ENCODE measurements at regions not wholly inside any gene's neighbourhood (a gene's known extent, or its start where the extent isn't known, plus 50 kb on each side); places are given as distances from the start of the nearest gene placed in this dataset.
"Not testable (repeated sequence)": the region's sequence is repeated elsewhere in the genome, so short reads cannot be mapped to it uniquely, and the experiment has no call there.

- Mint-ChIP-seq H3K27me3 (ENCODE audit: low read depth in 3 of 3) (peaks cover 0 to 3% (median 0%) of the 10 kb centered on the region in 3 donors), H3K36me3 (no peaks in the 10 kb centered on the region), H3K4me1 (peaks cover 2 to 8% of the 10 kb centered on the region in 2 donors), H3K9me3 (peaks cover 0 to 3% (median 0%) of the 10 kb centered on the region in 6 donors), H3K27ac (no peak overlapping the region), H3K4me3 (no peak overlapping the region)
- no peak for DNase-seq
These were observed 526.9 kb upstream of the FANCL start for GRCh38 chr2:58767828-58768714.

- peaks cover 0 to 2% (median 0%) of the 10 kb centered on the region in 3 donors for H3K27me3 Mint-ChIP-seq (ENCODE audit: low read depth in 3 of 3)
These were observed 523.4 kb upstream of the FANCL start for GRCh38 chr2:58764338-58765104.

GRCh38 chr2:58762176-58762781 is 521.2 kb upstream of the FANCL start:
- H3K9me3 Mint-ChIP-seq = peaks cover 0 to 2% (median 0%) of the 10 kb centered on the region in 6 donors
- DNase-seq = no peak
- H3K27me3 Mint-ChIP-seq (ENCODE audit: low read depth in 3 of 3) = no peaks in the 10 kb centered on the region
- no peak overlapping the region for H3K4me3 Mint-ChIP-seq
- H3K36me3 Mint-ChIP-seq = no peaks in the 10 kb centered on the region
- H3K4me1 Mint-ChIP-seq = peaks cover 5 to 22% of the 10 kb centered on the region in 2 donors
- no peak overlapping the region for H3K27ac Mint-ChIP-seq

More at GRCh38 chr2:58764338-58765104, 523.4 kb upstream of the FANCL start:
- H3K9me3 Mint-ChIP-seq = peaks cover 0 to 2% (median 0%) of the 10 kb centered on the region in 6 donors
- no peaks in the 10 kb centered on the region for H3K36me3 Mint-ChIP-seq
- H3K4me3 Mint-ChIP-seq = no peak overlapping the region
- no peak overlapping the region for H3K27ac Mint-ChIP-seq
- no peak for DNase-seq
- peaks cover 2 to 8% of the 10 kb centered on the region in 2 donors for H3K4me1 Mint-ChIP-seq

GRCh38 chr2:58757971-58758370 is 516.8 kb upstream of the FANCL start:
- H3K27me3 Mint-ChIP-seq (ENCODE audit: low read depth in 3 of 3) = peaks cover 0 to 1% (median 0%) of the 10 kb centered on the region in 3 donors
- H3K9me3 Mint-ChIP-seq = peaks cover 0 to 8% (median 2%) of the 10 kb centered on the region in 6 donors
- no peaks in the 10 kb centered on the region for H3K36me3 Mint-ChIP-seq
- H3K27ac Mint-ChIP-seq = peak overlapping the region in 2 of 6 donors; percentile 9 to 57
- H3K4me1 Mint-ChIP-seq = peaks cover 8 to 31% of the 10 kb centered on the region in 2 donors
- peak in 2 of 3 donors; percentile 7 to 8 for DNase-seq
- H3K4me3 Mint-ChIP-seq = peak overlapping the region in 1 of 5 donors; percentile 26

GRCh38 chr2:58756336-58756735 is 515.2 kb upstream of the FANCL start:
- no peak for DNase-seq
- Mint-ChIP-seq H3K27ac (no peak overlapping the region), H3K27me3 (ENCODE audit: low read depth in 3 of 3) (peaks cover 0 to 1% (median 0%) of the 10 kb centered on the region in 3 donors), H3K4me1 (peaks cover 8 to 31% of the 10 kb centered on the region in 2 donors), H3K4me3 (no peak overlapping the region), H3K36me3 (no peaks in the 10 kb centered on the region), H3K9me3 (peaks cover 0 to 14% (median 2%) of the 10 kb centered on the region in 6 donors)

GRCh38 chr2:58752507-58752906 is 511.4 kb upstream of the FANCL start:
- H3K27ac Mint-ChIP-seq; DNase-seq; H3K36me3 Mint-ChIP-seq; H3K27me3 Mint-ChIP-seq (ENCODE audit: low read depth in 3 of 3); H3K4me3 Mint-ChIP-seq: not testable (repeated sequence)
- Mint-ChIP-seq H3K4me1 (peaks cover 6 to 19% of the 10 kb centered on the region in 2 donors), H3K9me3 (peaks cover 0 to 14% (median 2%) of the 10 kb centered on the region in 6 donors)

- H3K27ac Mint-ChIP-seq; H3K4me3 Mint-ChIP-seq; DNase-seq; H3K36me3 Mint-ChIP-seq; H3K27me3 Mint-ChIP-seq (ENCODE audit: low read depth in 3 of 3): not testable (repeated sequence)
- peaks cover 1 to 11% of the 10 kb centered on the region in 2 donors for H3K4me1 Mint-ChIP-seq
- peaks cover 0 to 14% (median 2%) of the 10 kb centered on the region in 6 donors for H3K9me3 Mint-ChIP-seq
These were observed 510.6 kb upstream of the FANCL start for GRCh38 chr2:58751676-58752075.

GRCh38 chr2:58749041-58749440 is 507.9 kb upstream of the FANCL start:
- H3K9me3 Mint-ChIP-seq = peaks cover 0 to 19% (median 0%) of the 10 kb centered on the region in 6 donors
- H3K4me3 Mint-ChIP-seq = no peak overlapping the region
- no peaks in the 10 kb centered on the region for H3K36me3 Mint-ChIP-seq
- H3K27me3 Mint-ChIP-seq (ENCODE audit: low read depth in 3 of 3) = peaks cover 0 to 1% (median 0%) of the 10 kb centered on the region in 3 donors
- DNase-seq = no peak
- H3K4me1 Mint-ChIP-seq = no peaks in the 10 kb centered on the region
- no peak overlapping the region for H3K27ac Mint-ChIP-seq

GRCh38 chr2:58745334-58745733 is 504.2 kb upstream of the FANCL start:
- H3K27me3 Mint-ChIP-seq (ENCODE audit: low read depth in 3 of 3); H3K9me3 Mint-ChIP-seq; H3K27ac Mint-ChIP-seq: not testable (repeated sequence)

GRCh38 chr2:58740426-58740825 is 499.3 kb upstream of the FANCL start:
- Mint-ChIP-seq H3K36me3 (no peaks in the 10 kb centered on the region), H3K4me3 (no peak overlapping the region), H3K27ac (no peak overlapping the region), H3K4me1 (no peaks in the 10 kb centered on the region), H3K27me3 (ENCODE audit: low read depth in 3 of 3) (no peaks in the 10 kb centered on the region), H3K9me3 (no peaks in the 10 kb centered on the region)
- DNase-seq = no peak

More at GRCh38 chr2:58745334-58745733, 504.2 kb upstream of the FANCL start:
- not testable (repeated sequence) for H3K4me1 Mint-ChIP-seq, DNase-seq, H3K4me3 Mint-ChIP-seq, H3K36me3 Mint-ChIP-seq

- H3K27me3 Mint-ChIP-seq (ENCODE audit: low read depth in 3 of 3) = no peaks in the 10 kb centered on the region
- H3K36me3 Mint-ChIP-seq = no peaks in the 10 kb centered on the region
- H3K27ac Mint-ChIP-seq = no peak overlapping the region
- no peaks in the 10 kb centered on the region for H3K9me3 Mint-ChIP-seq
- no peak overlapping the region for H3K4me3 Mint-ChIP-seq
- DNase-seq = no peak
- no peaks in the 10 kb centered on the region for H3K4me1 Mint-ChIP-seq
These were observed 497.9 kb upstream of the FANCL start for GRCh38 chr2:58739033-58739432.

GRCh38 chr2:58734365-58734764 is 493.2 kb upstream of the FANCL start:
- Mint-ChIP-seq H3K36me3 (no peaks in the 10 kb centered on the region), H3K27me3 (ENCODE audit: low read depth in 3 of 3) (no peaks in the 10 kb centered on the region), H3K4me1 (no peaks in the 10 kb centered on the region), H3K27ac (no peak overlapping the region), H3K4me3 (no peak overlapping the region), H3K9me3 (peaks cover 0 to 2% (median 0%) of the 10 kb centered on the region in 6 donors)
- no peak for DNase-seq

GRCh38 chr2:58732999-58733398 is 491.9 kb upstream of the FANCL start:
- Mint-ChIP-seq H3K4me1 (no peaks in the 10 kb centered on the region), H3K27me3 (ENCODE audit: low read depth in 3 of 3) (no peaks in the 10 kb centered on the region), H3K36me3 (no peaks in the 10 kb centered on the region), H3K9me3 (peaks cover 0 to 2% (median 0%) of the 10 kb centered on the region in 6 donors), H3K4me3 (no peak overlapping the region), H3K27ac (no peak overlapping the region)
- no peak for DNase-seq

- no peak overlapping the region for H3K4me3 Mint-ChIP-seq
- no peaks in the 10 kb centered on the region for H3K36me3 Mint-ChIP-seq
- peaks cover 0 to 2% (median 0%) of the 10 kb centered on the region in 6 donors for H3K9me3 Mint-ChIP-seq
- no peaks in the 10 kb centered on the region for H3K27me3 Mint-ChIP-seq (ENCODE audit: low read depth in 3 of 3)
- DNase-seq = no peak
- H3K27ac Mint-ChIP-seq = no peak overlapping the region
- H3K4me1 Mint-ChIP-seq = no peaks in the 10 kb centered on the region
These were observed 490.4 kb upstream of the FANCL start for GRCh38 chr2:58731488-58731869.

Measured in immature natural killer cell (primary cell).